ENCODE measurements at regions not wholly inside any gene's neighbourhood (a gene's known extent, or its start where the extent isn't known, plus 50 kb on each side); places are given as distances from the start of the nearest gene placed in this dataset.

DNA sequence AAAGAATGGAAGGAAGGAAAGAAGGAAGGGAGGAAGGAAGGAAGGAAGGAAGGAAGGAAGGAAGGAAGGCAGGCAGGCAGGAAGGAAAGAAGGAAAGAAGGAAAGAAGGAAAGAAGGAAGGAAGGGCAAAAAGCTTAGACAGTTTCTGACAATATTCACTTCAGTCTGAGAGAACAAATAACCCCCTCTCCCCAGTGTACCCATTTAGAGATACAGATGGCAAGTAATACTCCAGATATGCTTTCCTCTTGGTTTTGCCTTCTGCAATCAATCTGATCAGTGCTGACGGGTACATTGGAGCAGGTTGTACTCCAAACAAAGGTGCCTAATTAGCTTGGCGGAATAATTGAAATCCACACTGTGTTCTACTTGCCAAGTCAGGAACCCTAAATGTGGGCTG is 534.6 kb upstream of the TMEFF2 start:
- Mint-ChIP-seq H3K27ac (peak overlapping the region in 1 of 3 experiments; percentile 30), H3K36me3 (ENCODE audit: low read depth) (no peaks in the 10 kb centered on the region), H3K27me3 (ENCODE audit: low read depth) (no peaks in the 10 kb centered on the region), H3K4me1 (peaks cover 5% of the 10 kb centered on the region), H3K4me3 (no peak overlapping the region), H3K9me3 (no peaks in the 10 kb centered on the region)
- TF ChIP-seq, protein P1, sequence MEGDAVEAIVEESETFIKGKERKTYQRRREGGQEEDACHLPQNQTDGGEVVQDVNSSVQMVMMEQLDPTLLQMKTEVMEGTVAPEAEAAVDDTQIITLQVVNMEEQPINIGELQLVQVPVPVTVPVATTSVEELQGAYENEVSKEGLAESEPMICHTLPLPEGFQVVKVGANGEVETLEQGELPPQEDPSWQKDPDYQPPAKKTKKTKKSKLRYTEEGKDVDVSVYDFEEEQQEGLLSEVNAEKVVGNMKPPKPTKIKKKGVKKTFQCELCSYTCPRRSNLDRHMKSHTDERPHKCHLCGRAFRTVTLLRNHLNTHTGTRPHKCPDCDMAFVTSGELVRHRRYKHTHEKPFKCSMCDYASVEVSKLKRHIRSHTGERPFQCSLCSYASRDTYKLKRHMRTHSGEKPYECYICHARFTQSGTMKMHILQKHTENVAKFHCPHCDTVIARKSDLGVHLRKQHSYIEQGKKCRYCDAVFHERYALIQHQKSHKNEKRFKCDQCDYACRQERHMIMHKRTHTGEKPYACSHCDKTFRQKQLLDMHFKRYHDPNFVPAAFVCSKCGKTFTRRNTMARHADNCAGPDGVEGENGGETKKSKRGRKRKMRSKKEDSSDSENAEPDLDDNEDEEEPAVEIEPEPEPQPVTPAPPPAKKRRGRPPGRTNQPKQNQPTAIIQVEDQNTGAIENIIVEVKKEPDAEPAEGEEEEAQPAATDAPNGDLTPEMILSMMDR (IDR thresholded peaks at IDR 0.05; ENCODE audit: unreplicated experiment in 3 of 3), result no peak

GRCh38 chr2:192725991-192726390 is 531.3 kb upstream of the TMEFF2 start:
- no peak overlapping the region for H3K4me3 Mint-ChIP-seq
- no peaks in the 10 kb centered on the region for H3K9me3 Mint-ChIP-seq
- H3K27ac Mint-ChIP-seq, result no peak overlapping the region
- peaks cover 5% of the 10 kb centered on the region for H3K4me1 Mint-ChIP-seq
- TF ChIP-seq, protein P1 (IDR thresholded peaks at IDR 0.05; ENCODE audit: unreplicated experiment in 3 of 3), result no peak
- H3K27me3 Mint-ChIP-seq (ENCODE audit: low read depth), result no peaks in the 10 kb centered on the region
- H3K36me3 Mint-ChIP-seq (ENCODE audit: low read depth), result no peaks in the 10 kb centered on the region

- Mint-ChIP-seq H3K27me3 (ENCODE audit: low read depth) (no peaks in the 10 kb centered on the region), H3K27ac (no peak overlapping the region), H3K4me1 (no peaks in the 10 kb centered on the region), H3K4me3 (no peak overlapping the region), H3K36me3 (ENCODE audit: low read depth) (no peaks in the 10 kb centered on the region), H3K9me3 (no peaks in the 10 kb centered on the region)
- TF ChIP-seq, protein P1 (IDR thresholded peaks at IDR 0.05; ENCODE audit: unreplicated experiment in 3 of 3), result no peak
Measured at GRCh38 chr2:192719629-192720028, 524.9 kb upstream of the TMEFF2 start.

DNA sequence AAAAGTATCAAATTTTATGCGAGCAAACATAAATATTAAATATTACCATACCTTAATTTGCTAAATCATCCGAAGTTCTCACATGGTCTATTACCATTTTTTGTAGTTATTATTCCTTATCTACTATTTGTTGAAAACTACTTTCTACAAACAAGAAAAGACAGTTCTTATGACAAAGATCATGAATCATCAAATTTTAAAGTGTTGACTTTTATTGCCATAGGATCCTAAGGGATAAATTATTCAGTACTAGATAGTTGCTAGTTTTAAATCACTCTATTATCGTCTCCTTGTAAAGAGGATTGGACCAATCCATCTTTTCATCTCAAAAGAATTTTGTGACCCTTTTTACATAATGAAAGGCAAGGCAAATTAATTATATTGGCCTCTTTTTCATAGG is 523.6 kb upstream of the TMEFF2 start:
- H3K9me3 Mint-ChIP-seq, result no peaks in the 10 kb centered on the region
- H3K27ac Mint-ChIP-seq, result no peak overlapping the region
- no peaks in the 10 kb centered on the region for H3K27me3 Mint-ChIP-seq (ENCODE audit: low read depth)
- no peak overlapping the region for H3K4me3 Mint-ChIP-seq
- TF ChIP-seq, protein P1 (IDR thresholded peaks at IDR 0.05; ENCODE audit: unreplicated experiment in 3 of 3), result no peak
- no peaks in the 10 kb centered on the region for H3K4me1 Mint-ChIP-seq
- no peaks in the 10 kb centered on the region for H3K36me3 Mint-ChIP-seq (ENCODE audit: low read depth)

GRCh38 chr2:192700934-192701333 is 506.2 kb upstream of the TMEFF2 start:
- Mint-ChIP-seq H3K27me3 (ENCODE audit: low read depth) (no peaks in the 10 kb centered on the region), H3K9me3 (no peaks in the 10 kb centered on the region), H3K4me3 (no peak overlapping the region), H3K4me1 (no peaks in the 10 kb centered on the region), H3K27ac (no peak overlapping the region), H3K36me3 (ENCODE audit: low read depth) (no peaks in the 10 kb centered on the region)
- TF ChIP-seq, protein P1 (IDR thresholded peaks at IDR 0.05; ENCODE audit: unreplicated experiment in 3 of 3), result no peak

DNA sequence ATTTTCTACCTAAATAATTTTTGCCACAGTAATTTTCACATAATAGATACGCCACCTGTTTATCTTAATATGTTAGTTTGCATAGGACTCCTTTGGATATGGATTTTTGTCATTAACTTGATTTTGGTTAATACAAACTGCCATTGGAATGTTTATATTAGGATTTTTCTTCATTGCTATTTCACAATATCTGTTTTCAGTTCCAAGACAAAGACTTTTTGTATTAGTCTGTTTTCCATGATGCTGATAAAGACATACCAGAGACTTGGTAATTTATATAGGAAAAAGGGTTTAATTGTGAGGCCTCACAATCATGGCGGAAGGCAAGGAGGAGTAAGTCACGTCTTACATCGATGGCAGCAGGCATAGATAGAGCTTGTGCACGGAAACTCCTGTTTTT is 503.1 kb upstream of the TMEFF2 start:
- no peaks in the 10 kb centered on the region for H3K9me3 Mint-ChIP-seq
- no peak overlapping the region for H3K27ac Mint-ChIP-seq
- no peak overlapping the region for H3K4me3 Mint-ChIP-seq
- TF ChIP-seq, protein P1 (IDR thresholded peaks at IDR 0.05; ENCODE audit: unreplicated experiment in 3 of 3), result no peak
- H3K36me3 Mint-ChIP-seq (ENCODE audit: low read depth), result no peaks in the 10 kb centered on the region
- no peaks in the 10 kb centered on the region for H3K4me1 Mint-ChIP-seq
- no peaks in the 10 kb centered on the region for H3K27me3 Mint-ChIP-seq (ENCODE audit: low read depth)
